Psoas muscle (tissue), 7 donors: ENCODE measurements at regions not wholly inside any gene's neighbourhood (a gene's known extent, or its start where the extent isn't known, plus 50 kb on each side); places are given as distances from the start of the nearest gene placed in this dataset.

Experiments used
- ATAC-seq, 4 donors: fragments of 200-7000 bp; cut with Tn5 transposase; one replicate each; pipeline ENCODE4 v1.9.1; 2020; ENCODE audit warnings: moderate library complexity in 3 of 4, mild to moderate bottlenecking in 2 of 4
- DNase-seq, 2 donors: peaks; one replicate each; pipeline ENCODE4 v3.0.0-alpha.2; 2020
- H3K27ac ChIP-seq: fragments of 200-600 bp; one replicate; pipeline ENCODE4 v1.8.0; 2022
- H3K27me3 ChIP-seq, 3 donors: fragments of 200-600 bp in 1 of 3; one replicate each; pipeline versions ENCODE4 v1.6.1 to v1.8.0; 2013 to 2022; ENCODE audit warnings: low read length in 2 of 3, mild to moderate bottlenecking in 2 of 3, moderate library complexity in 1 of 3; ENCODE audit not compliant: insufficient read depth in 3 of 3
- H3K36me3 ChIP-seq, 2 donors: fragments of 200-600 bp in 1 of 2; one replicate each; pipeline versions ENCODE4 v1.6.1 to v1.8.0; 2013 to 2022; ENCODE audit warnings: low read depth in 1 of 2, mild to moderate bottlenecking in 1 of 2, moderate library complexity in 1 of 2; ENCODE audit not compliant: insufficient read depth in 1 of 2
- H3K4me1 ChIP-seq: fragments of 200-600 bp; one replicate; pipeline ENCODE4 v1.8.0; 2022
- H3K4me3 ChIP-seq: fragments of 200-600 bp; one replicate; pipeline ENCODE4 v1.8.0; 2022; ENCODE audit warnings: mild to moderate bottlenecking
- H3K9me3 ChIP-seq: fragments of 200-600 bp; one replicate; pipeline ENCODE4 v1.8.0; 2022
- whole genome bisulfite sequencing, 3 donors: extraction: QIAGEN DNeasy Blood & Tissue Kit; methylation state at CpG; one replicate each; pipeline versions ENCODE4 v1.1.6 to v1.1.7; 2013; 5-methylcytosine and 5-hydroxymethylcytosine counted together
- intact Hi-C, 2 donors: fragments of 100-400 bp; cut with DNase I; formaldehyde crosslinking; loops; one replicate each; pipeline versions ENCODE4 v1.11.0 to v1.14.2; 2022
- TF ChIP-seq, protein P1 (sequence below): fragments of 200-600 bp; IDR thresholded peaks from one replicate; pipeline ENCODE4 v1.8.0; 2022; ENCODE audit warnings: antibody characterized with exemption
- donor health status: healthy with polysubstance abuse.
- donor health status: DM: no; HTN: no; CAD: no; lungs with moderate emphysema.
- donor health status: Bipolar disorder and iron deficiency.
- donor health status: healthy.
- donor health status: DM: yes; HTN: yes; CAD: no.
- donor health status: DM: no; HTN: no; CAD: no.
- donor health status: DM: yes; HTN: yes; CAD: no.

DNA sequence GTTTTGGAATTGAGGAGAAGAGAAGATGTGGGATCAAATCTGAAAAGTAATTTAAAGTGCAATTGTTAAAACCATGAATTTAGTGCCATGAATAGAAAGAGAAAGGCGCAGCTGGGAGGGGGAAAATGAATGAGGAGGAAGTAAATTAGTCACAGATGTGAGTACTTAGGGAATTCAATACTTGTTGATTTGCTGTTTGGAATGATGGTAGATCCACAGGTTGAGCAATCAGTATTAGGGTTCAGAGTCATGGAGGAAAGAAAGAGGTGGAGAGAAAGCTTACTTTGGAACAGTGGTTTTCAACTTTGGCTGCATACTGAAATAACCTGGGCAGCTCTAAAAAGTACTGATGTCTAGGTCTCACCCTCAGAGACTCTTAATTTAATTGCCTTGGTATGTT is 229.7 kb upstream of the ASCC3 start:
- TF ChIP-seq, protein P1, sequence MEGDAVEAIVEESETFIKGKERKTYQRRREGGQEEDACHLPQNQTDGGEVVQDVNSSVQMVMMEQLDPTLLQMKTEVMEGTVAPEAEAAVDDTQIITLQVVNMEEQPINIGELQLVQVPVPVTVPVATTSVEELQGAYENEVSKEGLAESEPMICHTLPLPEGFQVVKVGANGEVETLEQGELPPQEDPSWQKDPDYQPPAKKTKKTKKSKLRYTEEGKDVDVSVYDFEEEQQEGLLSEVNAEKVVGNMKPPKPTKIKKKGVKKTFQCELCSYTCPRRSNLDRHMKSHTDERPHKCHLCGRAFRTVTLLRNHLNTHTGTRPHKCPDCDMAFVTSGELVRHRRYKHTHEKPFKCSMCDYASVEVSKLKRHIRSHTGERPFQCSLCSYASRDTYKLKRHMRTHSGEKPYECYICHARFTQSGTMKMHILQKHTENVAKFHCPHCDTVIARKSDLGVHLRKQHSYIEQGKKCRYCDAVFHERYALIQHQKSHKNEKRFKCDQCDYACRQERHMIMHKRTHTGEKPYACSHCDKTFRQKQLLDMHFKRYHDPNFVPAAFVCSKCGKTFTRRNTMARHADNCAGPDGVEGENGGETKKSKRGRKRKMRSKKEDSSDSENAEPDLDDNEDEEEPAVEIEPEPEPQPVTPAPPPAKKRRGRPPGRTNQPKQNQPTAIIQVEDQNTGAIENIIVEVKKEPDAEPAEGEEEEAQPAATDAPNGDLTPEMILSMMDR: no peak

DNA sequence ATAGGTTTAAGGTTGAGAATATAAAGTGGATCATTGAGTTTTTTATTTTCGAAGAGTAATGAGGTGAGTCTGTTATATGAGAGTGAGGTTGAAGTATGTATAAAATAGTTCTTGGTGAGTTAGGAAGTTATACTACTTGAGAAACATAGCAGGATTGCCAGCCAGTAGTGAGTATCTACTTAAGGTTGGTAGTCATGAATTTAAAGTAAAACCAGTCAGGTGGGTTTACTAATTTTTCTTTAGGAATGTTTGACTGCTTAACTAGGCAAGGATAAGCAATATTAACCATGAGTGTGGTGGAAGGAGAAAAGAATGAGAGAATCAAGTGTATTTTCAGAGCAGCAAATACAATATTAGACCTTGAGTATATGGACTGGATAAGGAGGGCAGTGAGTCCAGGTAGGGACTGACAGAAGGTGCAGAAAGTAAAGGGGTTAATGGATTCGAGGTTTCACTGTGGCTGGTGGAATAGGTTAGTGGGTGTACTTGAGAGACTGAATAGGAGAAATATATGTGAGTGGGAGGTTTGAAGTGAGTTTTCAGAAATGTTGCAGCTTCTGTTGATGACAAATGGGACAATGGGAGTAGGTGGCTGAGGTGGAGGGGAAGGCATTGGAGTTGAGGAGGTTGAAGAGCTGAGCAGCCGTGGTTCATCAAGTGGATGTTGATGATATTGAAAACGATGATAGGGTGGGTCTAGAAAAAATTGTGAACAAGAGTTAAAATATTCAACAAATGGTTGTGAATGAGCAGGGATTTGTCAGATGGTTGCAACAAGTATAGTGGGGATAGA is 232.5 kb upstream of the ASCC3 start:
- Histone ChIP-seq H3K9me3 (no peaks in the 10 kb centered on the region), H3K4me1 (no peaks in the 10 kb centered on the region), H3K36me3 (no peaks in the 10 kb centered on the region), H3K27ac (no peak overlapping the region), H3K4me3 (no peak overlapping the region), H3K27me3 (peaks cover 0 to 2% (median 0%) of the 10 kb centered on the region in 3 donors)
- intact Hi-C loops: no loop called here
- ATAC-seq: no peak
- no peak for DNase-seq
- TF ChIP-seq, protein P1: no peak
- WGBS, 3 donors: 81 to 88% (median 82%) methylated on average over 4 of the region's 4 CpGs

More for the DNA sequence above, 229.7 kb upstream of the ASCC3 start:
- Histone ChIP-seq H3K27ac (no peak overlapping the region), H3K36me3 (no peaks in the 10 kb centered on the region), H3K9me3 (no peaks in the 10 kb centered on the region), H3K4me1 (no peaks in the 10 kb centered on the region), H3K4me3 (no peak overlapping the region), H3K27me3 (peaks cover 0 to 2% (median 0%) of the 10 kb centered on the region in 3 donors)
- WGBS, 3 donors: 29 to 43% (median 41%) methylated on average over 1 of the region's 1 CpG
- ATAC-seq (no peak), DNase-seq (no peak)
- intact Hi-C loops: no loop called here

DNA sequence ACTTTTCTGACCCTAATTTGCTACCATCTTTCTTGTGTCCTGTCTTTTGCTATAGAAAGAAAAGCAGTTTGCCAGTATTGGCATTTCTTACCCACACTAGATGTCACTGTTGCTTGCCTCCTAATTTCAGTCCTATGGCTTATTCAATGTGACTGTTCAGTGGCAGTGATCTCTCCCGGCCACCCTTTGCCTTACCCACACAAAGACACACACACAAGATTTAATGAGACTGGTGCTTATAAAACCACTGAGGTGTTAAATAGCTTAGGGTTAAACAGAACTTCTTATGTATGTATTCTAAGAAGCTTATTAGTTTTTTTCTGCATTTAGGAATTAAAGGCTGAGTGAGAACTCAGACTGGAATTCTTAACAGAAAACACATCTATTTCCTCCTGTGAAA is 233.6 kb upstream of the ASCC3 start:
- H3K27ac ChIP-seq: no peak overlapping the region
- H3K4me1 ChIP-seq: no peaks in the 10 kb centered on the region
- no peaks in the 10 kb centered on the region for H3K36me3 ChIP-seq
- H3K27me3 ChIP-seq: peaks cover 0 to 2% (median 0%) of the 10 kb centered on the region in 3 donors
- ATAC-seq: no peak
- TF ChIP-seq, protein P1: peak; percentile 10
- no peak overlapping the region for H3K4me3 ChIP-seq
- H3K9me3 ChIP-seq: no peaks in the 10 kb centered on the region
- intact Hi-C loops: no loop called here
- DNase-seq: no peak
- 1 to 7% (median 5%) methylated on average over 1 of the region's 1 CpG for WGBS, 3 donors

DNA sequence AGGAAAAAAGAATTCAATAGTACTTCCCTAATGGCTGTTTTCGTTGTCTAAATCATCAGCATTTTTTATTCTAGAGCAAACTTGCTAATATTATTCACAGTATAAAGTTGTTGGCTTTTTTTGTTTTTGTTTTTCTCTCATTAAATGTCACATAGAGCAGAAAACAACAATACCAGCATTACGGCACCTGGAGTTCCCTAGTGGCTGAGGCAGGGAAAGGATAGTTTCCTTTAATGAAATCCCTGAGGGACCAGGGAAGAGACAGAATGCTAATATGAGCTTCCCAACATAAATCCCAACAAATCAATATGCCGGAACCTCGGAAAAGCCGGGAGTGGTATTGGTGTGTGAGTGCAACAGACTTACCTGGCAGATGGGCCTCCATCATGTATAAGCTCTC is 235.2 kb upstream of the ASCC3 start:
- Histone ChIP-seq H3K36me3 (no peaks in the 10 kb centered on the region), H3K4me3 (no peak overlapping the region), H3K4me1 (no peaks in the 10 kb centered on the region), H3K27ac (no peak overlapping the region), H3K9me3 (no peaks in the 10 kb centered on the region), H3K27me3 (no peaks in the 10 kb centered on the region)
- intact Hi-C loops: no loop called here
- TF ChIP-seq, protein P1: no peak
- no peak for ATAC-seq
- 83 to 88% (median 83%) methylated on average over 5 of the region's 5 CpGs for WGBS, 3 donors
- DNase-seq: no peak
